ENCODE measurements at regions not wholly inside any gene's neighbourhood (a gene's known extent, or its start where the extent isn't known, plus 50 kb on each side); places are given as distances from the start of the nearest gene placed in this dataset.
A peak's percentile ranks its signal among the peaks of the same experiment; 100 is the strongest.

GRCh38 chr7:51459809-51460208 lies 143.2 kb upstream of the COBL start:
- no peak overlapping the region for H2BK5ac ChIP-seq (ENCODE audit: low read depth, low read length)
- no peak overlapping the region for H3K4me3 ChIP-seq (ENCODE audit: extremely low read depth in 1 of 4, insufficient read depth in 2 of 4, low read depth in 3 of 4, low read length in 4 of 4)
- ChIA-PET POLR2A (ENCODE audit: partially characterized antibody) (interaction anchor here (0.7 kb wide), 1 partner anchor 20 kb away, joined by 4 read pairs; no protein-coding TSS in a partner anchor), CTCF (ENCODE audit: partially characterized antibody) (interaction anchor here (0.6 to 2.9 kb wide), 13 partner anchors 9 to 839 kb away, joined by 3 to 15 read pairs (median 3); no protein-coding TSS in a partner anchor)
- H2AK5ac ChIP-seq (ENCODE audit: low read depth, low read length), result no peak overlapping the region
- no peak overlapping the region for H3K23ac ChIP-seq (ENCODE audit: insufficient read length)
- peaks cover 0 to 4% (median 0%) of the 10 kb centered on the region in 4 experiments; a peak in 3 of 7 replicates for H3K4me1 ChIP-seq (replicated peaks in 1 of 4; ENCODE audit: control insufficient read depth in 3 of 4, insufficient read depth in 4 of 4, low read length in 3 of 4)
- no peak overlapping the region for H4K91ac ChIP-seq (replicated peaks; ENCODE audit: insufficient read length, low read length)
- DNase-seq (ENCODE audit: low read depth in 1 of 2, low spot score in 2 of 2) (no peak), FAIRE-seq (peak; percentile 76)
- no peak overlapping the region for H4K8ac ChIP-seq (ENCODE audit: extremely low read depth, insufficient read depth, low read length)
- H3K9me3 ChIP-seq (ENCODE audit: insufficient read depth in 2 of 2, low read depth in 1 of 2, low read length in 1 of 2), result no peaks in the 10 kb centered on the region
- H3K9ac ChIP-seq (replicated peaks in 1 of 4; ENCODE audit: extremely low read depth in 1 of 4, low read depth in 3 of 4, low read length in 3 of 4), result no peak overlapping the region
- 71% methylated on average over 4 of the region's 4 CpGs; no CpG with 5 or more reads in 1 of the 2 experiments for WGBS, 2 experiments (ENCODE audit: extremely low coverage in 1 of 2, insufficient coverage in 1 of 2, insufficient read length in 1 of 2, insufficient replicate concordance in 2 of 2, low coverage in 1 of 2, low lambda C conversion rate in 2 of 2, missing lambda C conversion rate in 1 of 2)
- H4K5ac ChIP-seq (ENCODE audit: insufficient read length, low read depth, low read length), result no peak overlapping the region
- no peaks in the 10 kb centered on the region for H3K79me1 ChIP-seq (ENCODE audit: low read depth, low read length)
- no peak overlapping the region for H3K4me2 ChIP-seq (ENCODE audit: insufficient read depth in 1 of 2, low read depth in 2 of 2, low read length in 2 of 2)
- H3K36me3 ChIP-seq (ENCODE audit: control insufficient read depth in 2 of 4, insufficient read depth in 4 of 4, low read length in 3 of 4), result no peaks in the 10 kb centered on the region
- no peak overlapping the region for H3K27ac ChIP-seq (ENCODE audit: low read depth, low read length)
- H4K20me1 ChIP-seq (replicated peaks in 1 of 2; ENCODE audit: control insufficient read depth in 1 of 2, insufficient read depth in 2 of 2, low read length in 2 of 2), result no peaks in the 10 kb centered on the region
- H2BK120ac ChIP-seq (replicated peaks; ENCODE audit: low read depth, low read length), result no peak overlapping the region
- H2AFZ ChIP-seq (ENCODE audit: low read length), result no peak overlapping the region
- H3K56ac ChIP-seq (replicated peaks; ENCODE audit: insufficient read length, low read depth, low read length), result no peak overlapping the region
- no peak overlapping the region for H3K14ac ChIP-seq (ENCODE audit: insufficient read length)
- no peak overlapping the region; the same call in 1 of the 2 replicates for H2BK20ac ChIP-seq (ENCODE audit: low read length)
- 0 out of 2 replicates have a peak overlapping the region, but pooled peaks have one; percentile 40 for H3K18ac ChIP-seq (ENCODE audit: extremely low read depth, low read length)
- no peaks in the 10 kb centered on the region for H3K79me2 ChIP-seq (ENCODE audit: control insufficient read depth in 1 of 2, insufficient read depth in 2 of 2, low read length in 2 of 2)
- H3K23me2 ChIP-seq (ENCODE audit: low read depth, low read length), result no peaks in the 10 kb centered on the region
- TF ChIP-seq GTF2F1 (IDR thresholded peaks at IDR 0.05; ENCODE audit: borderline replicate concordance, low read depth, low read length) (no peak), KDM4A (IDR thresholded peaks at IDR 0.05; ENCODE audit: low read depth, low read length, severe bottlenecking) (no peak), BCL11A (IDR thresholded peaks at IDR 0.05; ENCODE audit: low read depth in 2 of 2, low read length in 2 of 2) (no peak), KDM5A (IDR thresholded peaks at IDR 0.05; ENCODE audit: low read length) (no peak), CTCF (IDR thresholded peaks at IDR 0.05; ENCODE audit: control extremely low read depth in 1 of 3, insufficient read depth in 1 of 3, low read depth in 1 of 3, low read length in 3 of 3) (peak; percentile 33 to 58 (median 37)), HDAC2 (IDR thresholded peaks at IDR 0.05; ENCODE audit: borderline replicate concordance in 1 of 2, low read depth in 2 of 2, low read length in 2 of 2) (no peak), SIX5 (IDR thresholded peaks at IDR 0.05; ENCODE audit: low read depth, low read length) (no peak), RAD21 (IDR thresholded peaks at IDR 0.05 in 1 of 2, conservative IDR thresholded peaks at IDR 0.05 in 1 of 2; ENCODE audit: low read depth in 2 of 2, low read length in 2 of 2) (peak; percentile 9 to 49; a peak in 2 of 4 replicates), TCF12 (IDR thresholded peaks at IDR 0.05; ENCODE audit: low read depth, low read length) (no peak), MAFK (IDR thresholded peaks at IDR 0.05; ENCODE audit: low read depth, low read length) (no peak), RBBP5 (IDR thresholded peaks at IDR 0.05; ENCODE audit: borderline replicate concordance, low read depth, low read length) (no peak)
- H3K4ac ChIP-seq (replicated peaks; ENCODE audit: insufficient read length, low read depth, low read length), result no peak overlapping the region
- no peaks in the 10 kb centered on the region for H3K27me3 ChIP-seq (replicated peaks in 1 of 4; ENCODE audit: control insufficient read depth in 3 of 4, extremely low read depth in 1 of 4, insufficient read depth in 3 of 4, low read length in 3 of 4)
- H2BK15ac ChIP-seq (ENCODE audit: low read length), result no peak overlapping the region
- H2BK12ac ChIP-seq (ENCODE audit: low read depth, low read length), result no peak overlapping the region

Measured in H1 (cell line).